Inflammatory macrophage treated with lipopolysaccharide for 1 hour (primary cell): ENCODE measurements at regions not wholly inside any gene's neighbourhood (a gene's known extent, or its start where the extent isn't known, plus 50 kb on each side); places are given as distances from the start of the nearest gene placed in this dataset.

Experiments
- DNase-seq, 2 donors: peaks; one replicate each; pipeline ENCODE4 v3.0.0-alpha.2; 2020 to 2022

DNA sequence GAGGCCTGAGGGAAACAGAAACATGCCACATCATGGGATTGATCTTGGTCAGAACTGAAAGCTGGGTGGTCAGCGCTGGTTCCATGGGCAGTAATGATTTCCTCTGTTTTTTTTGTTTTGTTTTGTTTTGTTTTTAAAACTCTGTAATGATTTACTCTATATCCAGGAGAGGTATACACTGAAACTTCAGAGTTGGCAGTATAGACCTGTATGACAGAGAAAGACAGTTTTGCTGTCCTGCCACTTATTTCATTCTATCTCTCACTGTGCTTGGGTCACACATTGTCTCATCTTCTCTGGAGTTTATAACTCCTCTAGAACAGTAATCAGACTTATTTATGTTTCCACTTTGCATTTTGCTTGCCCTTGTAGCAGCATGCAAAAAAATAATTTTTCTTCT lies 105.1 kb upstream of the SLITRK1 start:
- no peak for DNase-seq

DNA sequence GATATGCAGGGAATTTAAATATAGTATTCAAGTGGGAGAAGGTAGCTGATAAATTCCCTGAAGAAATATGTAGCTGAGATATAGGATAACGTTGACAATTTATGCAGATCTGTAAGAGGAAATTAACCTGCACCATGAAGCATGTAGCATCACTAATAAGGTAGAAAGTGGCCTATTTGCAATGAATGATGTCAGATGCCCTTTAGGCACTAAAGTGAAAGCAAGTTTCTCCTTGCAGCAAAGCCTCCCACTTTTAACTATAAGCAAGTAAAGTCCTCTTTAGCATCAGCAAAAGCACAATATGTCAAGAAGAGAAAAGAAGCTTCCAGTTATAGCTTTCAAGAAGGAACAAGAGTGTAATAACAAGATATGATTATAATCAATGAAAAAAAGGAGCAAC lies 102.5 kb upstream of the SLITRK1 start:
- DNase-seq, result no peak

DNA sequence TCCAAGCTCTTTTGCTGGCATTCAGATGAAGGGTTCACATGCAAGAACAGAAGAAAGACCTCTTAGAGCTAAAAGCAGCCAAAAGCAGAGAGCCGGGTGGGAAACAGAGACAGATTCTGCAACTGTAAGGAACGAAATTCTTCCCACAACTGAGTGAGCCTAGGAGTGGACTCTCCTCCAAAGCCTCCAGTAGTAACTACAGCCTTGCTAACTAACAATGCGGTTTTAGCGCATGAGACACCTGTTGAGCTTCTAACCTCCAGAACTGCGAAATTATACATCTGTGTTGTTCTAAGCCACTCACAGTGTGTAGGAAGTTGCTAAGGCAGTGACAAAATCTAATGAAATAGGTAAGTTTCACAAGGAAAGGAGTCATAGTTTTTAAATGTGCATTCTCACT lies 98.1 kb upstream of the SLITRK1 start:
- DNase-seq, result no peak

DNA sequence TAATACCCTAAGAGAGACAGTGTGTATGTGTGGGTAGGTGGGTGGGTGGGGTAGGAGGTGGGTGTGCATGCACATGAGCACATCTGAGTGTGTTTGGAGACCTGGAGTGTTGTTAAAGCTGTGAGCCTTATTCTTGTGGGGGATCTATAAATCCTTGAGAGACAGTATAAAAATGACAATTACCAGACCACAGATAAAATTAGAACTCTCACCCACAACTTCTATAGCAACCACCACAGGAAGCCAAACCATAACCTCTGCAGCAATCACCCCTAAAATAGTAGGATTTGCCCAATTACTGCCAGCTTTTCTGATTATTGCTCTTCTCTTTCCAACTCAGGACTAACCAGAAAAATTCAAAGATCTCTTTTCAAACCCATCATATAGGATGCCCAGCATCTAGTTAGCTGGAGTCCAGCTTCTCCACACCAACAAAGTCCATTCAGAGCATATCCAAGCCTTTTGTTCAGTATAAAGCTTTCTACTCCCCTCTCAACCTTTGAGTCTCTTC lies 93.4 kb upstream of the SLITRK1 start:
- DNase-seq, result no peak

DNA sequence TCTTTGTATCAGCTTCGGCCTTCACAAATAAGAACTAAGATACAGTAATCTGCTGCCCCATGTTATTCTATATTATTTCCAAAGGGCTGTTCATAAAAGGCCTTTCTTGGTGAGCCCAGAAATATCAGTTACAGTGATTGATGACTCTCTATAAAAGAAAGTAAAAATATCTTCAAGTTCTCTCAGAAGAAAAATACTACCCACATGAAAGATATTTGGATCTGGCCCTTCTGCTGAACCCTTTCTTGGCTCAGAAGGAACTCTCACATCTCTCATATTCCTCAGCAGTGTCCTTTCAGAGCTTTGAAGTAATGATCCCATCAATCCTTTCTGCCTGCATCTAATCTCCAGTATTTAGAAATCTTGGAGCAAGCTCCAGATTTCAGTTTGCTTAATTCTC lies 76.3 kb upstream of the SLITRK1 start:
- DNase-seq, result no peak

DNA sequence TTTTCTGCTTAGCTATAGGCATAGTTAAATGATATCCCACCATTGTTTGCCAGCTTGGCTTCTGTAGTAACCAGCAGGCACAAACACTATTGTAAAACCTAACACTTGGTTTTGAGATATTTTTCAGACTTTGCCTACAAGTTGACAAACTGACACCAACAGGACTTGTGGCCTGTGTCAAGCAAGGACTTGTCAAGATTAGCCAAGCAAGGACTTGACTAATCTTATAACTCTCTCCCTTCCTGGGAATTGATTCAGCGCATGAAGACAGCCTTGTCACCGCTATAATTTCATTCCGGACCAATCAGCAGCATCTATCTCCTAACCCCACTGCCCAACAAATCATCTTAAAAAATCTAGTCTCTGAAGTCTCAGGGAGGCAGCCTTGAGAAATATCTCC lies 72.7 kb upstream of the SLITRK1 start:
- no peak for DNase-seq

DNA sequence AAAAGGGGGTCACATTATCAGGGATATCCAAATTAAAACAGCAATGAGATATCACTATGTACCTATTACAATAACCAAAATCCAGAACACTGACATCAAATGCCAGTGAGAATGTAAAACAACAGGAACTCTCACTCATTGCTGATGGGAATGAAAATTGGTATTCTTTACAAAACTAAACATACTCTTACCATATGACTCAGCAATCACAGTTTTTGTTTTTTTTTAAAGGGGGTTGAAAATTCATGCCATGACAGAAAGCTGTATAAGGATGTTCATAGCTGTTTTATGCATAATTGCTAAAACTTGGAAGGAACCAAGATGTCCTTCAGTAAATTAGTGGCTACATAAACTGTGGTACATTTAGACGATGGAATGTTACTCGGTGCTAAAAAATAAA lies 71.6 kb upstream of the SLITRK1 start:
- no peak for DNase-seq

DNA sequence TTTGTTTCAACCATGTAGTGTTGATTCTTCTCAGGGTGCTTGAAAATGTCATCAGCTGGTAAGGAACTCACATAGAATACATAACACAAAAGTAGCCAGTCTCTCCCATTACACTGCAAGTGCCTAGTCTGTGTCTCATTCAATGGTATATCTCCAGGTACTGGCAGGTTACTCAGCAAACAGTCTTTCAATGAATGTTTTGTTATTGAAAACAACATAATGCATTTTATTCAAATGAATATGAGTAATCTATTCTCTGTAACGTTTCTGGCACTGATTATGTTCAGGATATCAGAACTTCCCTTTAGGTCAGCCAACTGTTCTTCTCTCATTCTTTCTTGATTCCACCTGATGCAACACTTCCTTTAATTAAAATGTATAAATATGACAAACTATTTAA lies 68.0 kb upstream of the SLITRK1 start:
- no peak for DNase-seq

DNA sequence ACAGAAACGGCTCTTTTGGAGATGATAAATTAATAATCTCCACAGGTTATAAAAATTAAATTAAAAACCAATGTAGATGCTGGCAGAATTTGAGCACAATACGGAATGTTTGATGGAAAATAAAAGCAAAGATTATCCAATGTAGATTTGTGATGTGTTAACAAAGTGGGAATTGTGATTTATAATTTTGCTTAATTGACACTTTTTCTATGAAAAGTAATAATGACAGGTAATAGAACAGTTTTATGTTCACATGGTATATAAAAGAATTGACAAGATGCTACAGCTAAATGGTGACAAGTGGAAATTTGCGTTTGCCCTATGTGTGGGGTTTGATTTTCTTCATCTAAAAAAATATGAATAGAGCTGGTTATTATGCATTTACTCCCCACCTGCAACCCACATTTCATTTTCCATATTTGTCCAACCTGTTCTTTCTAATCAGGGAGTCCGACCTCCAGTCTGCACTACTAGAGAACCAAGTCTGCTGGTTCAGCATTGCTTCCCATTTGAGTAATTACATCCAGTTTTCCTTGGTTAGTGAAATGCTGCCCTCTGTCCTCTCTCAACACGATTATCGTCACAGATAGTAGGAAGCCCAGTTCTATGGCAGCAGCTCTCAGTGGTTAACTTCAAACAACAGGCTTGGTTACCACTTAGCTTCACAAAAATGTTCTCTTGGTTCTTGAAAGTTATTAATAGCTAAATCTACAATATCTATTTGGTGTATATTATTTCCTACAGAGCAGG lies 61.4 kb upstream of the SLITRK1 start:
- no peak for DNase-seq

DNA sequence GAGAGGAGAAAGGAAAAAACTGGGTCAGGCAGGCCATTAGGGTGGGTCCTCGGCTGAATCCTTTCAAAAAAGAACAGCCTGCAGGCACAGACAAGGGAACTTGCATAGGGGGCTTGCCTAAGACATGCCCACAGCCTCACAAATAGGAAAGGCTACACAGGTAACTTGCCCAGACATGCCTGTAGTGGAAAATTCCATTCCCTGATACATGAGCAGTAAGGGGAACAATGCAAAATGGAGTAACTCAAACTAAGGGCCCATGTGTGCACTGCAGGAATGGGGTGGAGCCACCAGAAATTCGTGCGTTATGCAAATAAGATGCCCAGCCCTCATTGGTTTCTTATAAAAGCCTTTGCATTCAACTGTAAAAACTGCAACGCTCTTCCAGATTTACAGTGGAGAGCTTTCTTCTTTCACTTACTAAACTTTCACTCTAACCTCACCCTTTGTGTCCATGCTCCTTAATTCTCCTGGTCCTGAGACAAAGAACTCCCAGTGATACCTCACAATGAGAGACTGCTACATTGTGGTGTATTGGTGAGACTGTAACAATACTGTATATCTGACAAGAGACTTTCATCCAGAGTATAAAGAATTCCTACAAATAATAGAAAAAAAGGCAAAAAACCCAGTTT lies 59.5 kb upstream of the SLITRK1 start:
- DNase-seq, result no peak

DNA sequence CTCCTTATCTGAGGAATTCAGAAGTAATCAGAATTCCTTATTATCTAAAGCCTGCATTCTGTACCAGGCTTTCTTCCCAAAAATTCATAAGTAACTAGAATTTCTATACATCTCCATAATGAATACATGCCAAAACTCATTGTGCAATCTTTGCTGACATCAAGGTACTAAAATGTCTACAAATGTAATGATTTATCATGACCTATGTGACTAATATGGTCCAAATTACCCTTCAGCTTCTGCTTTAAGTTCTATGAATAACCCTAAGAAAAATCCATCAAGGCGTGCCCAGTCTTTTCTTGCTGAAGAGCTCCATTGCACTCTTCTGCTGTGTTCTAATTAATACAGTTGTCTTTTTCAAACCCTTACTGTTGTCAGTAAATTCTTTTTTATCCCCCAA lies 58.5 kb upstream of the SLITRK1 start:
- no peak for DNase-seq

DNA sequence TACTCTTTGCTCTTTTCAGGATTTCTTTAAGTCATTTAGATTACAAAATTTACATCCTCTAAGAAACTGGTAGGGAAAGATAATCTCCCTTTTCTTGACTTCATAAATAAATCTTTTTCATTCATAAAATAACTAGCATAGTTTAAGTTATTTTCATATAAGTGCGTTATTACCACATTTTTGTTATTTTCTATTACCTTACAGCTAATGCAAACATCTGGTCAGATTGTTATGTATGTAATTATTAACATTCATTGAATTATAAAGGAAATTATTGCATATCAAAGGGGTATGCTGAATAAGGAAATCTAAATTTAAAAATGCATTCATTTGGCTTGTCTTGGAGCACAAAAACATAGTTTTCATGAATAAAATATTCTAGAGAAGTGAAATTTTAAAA lies 55.3 kb upstream of the SLITRK1 start:
- no peak for DNase-seq

DNA sequence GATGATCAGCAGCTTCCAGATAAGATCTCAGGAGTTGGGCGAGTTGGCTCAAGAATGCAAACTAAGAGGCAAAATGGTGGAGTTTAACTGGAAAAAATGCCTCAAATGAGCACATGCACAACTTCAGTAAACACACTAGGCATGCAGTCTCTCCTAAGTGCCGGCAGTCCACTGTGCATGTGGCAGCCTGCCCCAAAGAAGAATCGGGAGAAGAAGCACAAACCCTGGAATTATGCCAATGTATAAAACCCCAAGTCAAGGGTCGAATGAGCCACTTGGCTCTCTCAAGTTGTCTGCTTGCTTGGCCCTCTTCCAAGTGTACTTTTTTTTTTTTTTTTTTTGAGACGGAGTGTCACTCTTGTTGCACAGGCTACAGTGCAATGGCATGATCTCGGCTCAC lies 53.3 kb upstream of the SLITRK1 start:
- DNase-seq, result no peak
